ENCODE measurements at regions not wholly inside any gene's neighbourhood (a gene's known extent, or its start where the extent isn't known, plus 50 kb on each side); places are given as distances from the start of the nearest gene placed in this dataset.

GRCh38 chr2:17306706-17307105, 211.5 kb downstream of the RAD51AP2 start:
- TF ChIP-seq CTCF (conservative IDR thresholded peaks at IDR 0.05; ENCODE audit: low read depth in 2 of 2) (no peak), EZH2 (IDR thresholded peaks at IDR 0.05; ENCODE audit: low read depth, unreplicated experiment) (no peak), POLR2AphosphoS5 (IDR thresholded peaks at IDR 0.05; ENCODE audit: low read depth) (no peak)

All from GM23338 (cell line).